DMS79 treated with DMSO at 0.1 percent for 48 hours (cell line): ENCODE measurements at regions not wholly inside any gene's neighbourhood (a gene's known extent, or its start where the extent isn't known, plus 50 kb on each side); places are given as distances from the start of the nearest gene placed in this dataset.

Experiments
- DNase-seq: peaks from one replicate; lab custom pipeline; 2025; lab: John Stamatoyannopoulos, UW

- no peak for DNase-seq
Measured at GRCh38 chr1:164265232-164265631, 293.8 kb upstream of the PBX1 start.

GRCh38 chr1:164272156-164272555, 286.8 kb upstream of the PBX1 start:
- DNase-seq: no peak

GRCh38 chr1:164296172-164296571, 262.8 kb upstream of the PBX1 start:
- DNase-seq: no peak

- DNase-seq: no peak
Measured at GRCh38 chr1:164308101-164308500, 250.9 kb upstream of the PBX1 start.

- DNase-seq: no peak
Measured at GRCh38 chr1:164310166-164310565, 248.8 kb upstream of the PBX1 start.

- DNase-seq: no peak
Measured at GRCh38 chr1:164311377-164311776, 247.6 kb upstream of the PBX1 start.

- peak; percentile 26 for DNase-seq
Measured at GRCh38 chr1:164320790-164321731, 237.9 kb upstream of the PBX1 start.

- DNase-seq: no peak
Measured at GRCh38 chr1:164325786-164326185, 233.2 kb upstream of the PBX1 start.

GRCh38 chr1:164333387-164333786, 225.6 kb upstream of the PBX1 start:
- no peak for DNase-seq

- no peak for DNase-seq
Measured at GRCh38 chr1:164337394-164337793, 221.6 kb upstream of the PBX1 start.

- no peak for DNase-seq
Measured at GRCh38 chr1:164337885-164338284, 221.1 kb upstream of the PBX1 start.

GRCh38 chr1:164343189-164343588, 215.8 kb upstream of the PBX1 start:
- DNase-seq: no peak

GRCh38 chr1:164347980-164348379, 211.0 kb upstream of the PBX1 start:
- DNase-seq: no peak

- DNase-seq: no peak
Measured at GRCh38 chr1:164356511-164356910, 202.5 kb upstream of the PBX1 start.

GRCh38 chr1:164360265-164360664, 198.7 kb upstream of the PBX1 start:
- no peak for DNase-seq

- DNase-seq: no peak
Measured at GRCh38 chr1:164361927-164362326, 197.1 kb upstream of the PBX1 start.

- no peak for DNase-seq
Measured at GRCh38 chr1:164363980-164364379, 195.0 kb upstream of the PBX1 start.

GRCh38 chr1:164366014-164366413, 193.0 kb upstream of the PBX1 start:
- no peak for DNase-seq

GRCh38 chr1:164369698-164370365, 189.2 kb upstream of the PBX1 start:
- no peak for DNase-seq

- DNase-seq: no peak
Measured at GRCh38 chr1:164380893-164381292, 178.1 kb upstream of the PBX1 start.

- DNase-seq: no peak
Measured at GRCh38 chr1:164382384-164382783, 176.6 kb upstream of the PBX1 start.

GRCh38 chr1:164384262-164384661, 174.7 kb upstream of the PBX1 start:
- no peak for DNase-seq

GRCh38 chr1:164417016-164417704, 141.8 kb upstream of the PBX1 start:
- DNase-seq: no peak
